Endothelial cell (in vitro differentiated cells): ENCODE measurements at regions not wholly inside any gene's neighbourhood (a gene's known extent, or its start where the extent isn't known, plus 50 kb on each side); places are given as distances from the start of the nearest gene placed in this dataset.

ENCODE experiments used
- DNase-seq: peaks from one replicate; pipeline ENCODE4 v3.0.0; 2021; ENCODE audit warnings: low spot score
- H3K27ac Mint-ChIP-seq: one replicate; pipeline ENCODE4 v1.8.0; 2021; ENCODE audit warnings: mixed read lengths, inconsistent platforms; ENCODE audit not compliant: unreplicated experiment
- H3K27me3 Mint-ChIP-seq: one replicate; pipeline ENCODE4 v1.8.0; 2021; ENCODE audit warnings: mild to moderate bottlenecking, moderate library complexity, mixed read lengths, inconsistent platforms; ENCODE audit not compliant: unreplicated experiment
- H3K36me3 Mint-ChIP-seq: one replicate; pipeline ENCODE4 v1.8.0; 2021; ENCODE audit warnings: mild to moderate bottlenecking, low read depth, mixed read lengths, inconsistent platforms; ENCODE audit not compliant: unreplicated experiment
- H3K4me1 Mint-ChIP-seq: one replicate; pipeline ENCODE4 v1.8.0; 2021; ENCODE audit warnings: mild to moderate bottlenecking, mixed read lengths, inconsistent platforms; ENCODE audit not compliant: unreplicated experiment
- H3K4me3 Mint-ChIP-seq: one replicate; pipeline ENCODE4 v1.8.0; 2021; ENCODE audit warnings: mild to moderate bottlenecking, mixed read lengths, inconsistent platforms; ENCODE audit not compliant: unreplicated experiment
- H3K9me3 Mint-ChIP-seq: one replicate; pipeline ENCODE4 v1.8.0; 2021; ENCODE audit warnings: mixed read lengths, inconsistent platforms; ENCODE audit not compliant: unreplicated experiment
- TF ChIP-seq, protein P1 (sequence below): fragments of 200-600 bp; sonication (generic); IDR thresholded peaks from one replicate; pipeline ENCODE4 v1.5.0; 2021; ENCODE audit warnings: antibody characterized with exemption; ENCODE audit not compliant: unreplicated experiment

DNA sequence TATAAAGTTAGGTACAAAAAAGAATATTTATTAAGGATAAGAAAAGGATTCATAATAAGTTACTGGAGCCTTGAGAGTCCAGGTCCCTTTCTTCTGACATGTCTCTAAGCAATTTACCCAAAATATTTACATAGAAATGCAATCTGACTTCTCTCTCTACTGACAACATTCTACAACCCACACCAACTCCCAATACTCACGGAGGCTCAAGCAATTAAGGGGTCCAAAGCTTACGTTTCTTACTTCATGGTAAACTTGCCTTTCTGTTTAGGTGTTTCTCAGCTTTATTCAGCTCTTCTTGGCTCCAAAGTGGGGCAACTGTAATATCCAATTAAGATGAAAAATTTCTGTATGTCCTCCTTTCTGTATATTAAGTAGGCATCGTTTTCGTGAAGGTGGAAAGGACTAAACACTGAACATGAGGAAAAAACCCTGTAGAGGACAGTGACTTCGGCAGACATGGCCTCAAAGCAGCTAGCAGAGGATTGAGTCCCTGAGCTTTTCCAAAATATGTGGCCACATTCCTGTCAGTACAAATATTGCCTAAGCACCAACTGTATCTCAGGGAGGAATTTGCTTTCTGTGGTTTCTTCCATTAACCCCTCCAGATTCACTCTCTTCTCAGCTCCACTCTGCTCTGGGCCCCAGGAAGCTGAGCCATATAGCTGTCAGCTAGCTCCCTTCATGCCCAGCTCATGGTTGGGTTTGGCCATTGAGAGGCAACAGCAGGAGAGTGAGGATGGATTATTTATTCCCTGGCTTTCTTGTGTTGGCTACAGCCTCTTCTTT, 67.9 kb upstream of the GLS start:
- Mint-ChIP-seq H3K4me3 (no peak overlapping the region), H3K36me3 (no peaks in the 10 kb centered on the region), H3K9me3 (no peaks in the 10 kb centered on the region), H3K27me3 (peaks cover 2% of the 10 kb centered on the region), H3K27ac (no peak overlapping the region), H3K4me1 (peaks cover 4% of the 10 kb centered on the region)
- TF ChIP-seq, protein P1, sequence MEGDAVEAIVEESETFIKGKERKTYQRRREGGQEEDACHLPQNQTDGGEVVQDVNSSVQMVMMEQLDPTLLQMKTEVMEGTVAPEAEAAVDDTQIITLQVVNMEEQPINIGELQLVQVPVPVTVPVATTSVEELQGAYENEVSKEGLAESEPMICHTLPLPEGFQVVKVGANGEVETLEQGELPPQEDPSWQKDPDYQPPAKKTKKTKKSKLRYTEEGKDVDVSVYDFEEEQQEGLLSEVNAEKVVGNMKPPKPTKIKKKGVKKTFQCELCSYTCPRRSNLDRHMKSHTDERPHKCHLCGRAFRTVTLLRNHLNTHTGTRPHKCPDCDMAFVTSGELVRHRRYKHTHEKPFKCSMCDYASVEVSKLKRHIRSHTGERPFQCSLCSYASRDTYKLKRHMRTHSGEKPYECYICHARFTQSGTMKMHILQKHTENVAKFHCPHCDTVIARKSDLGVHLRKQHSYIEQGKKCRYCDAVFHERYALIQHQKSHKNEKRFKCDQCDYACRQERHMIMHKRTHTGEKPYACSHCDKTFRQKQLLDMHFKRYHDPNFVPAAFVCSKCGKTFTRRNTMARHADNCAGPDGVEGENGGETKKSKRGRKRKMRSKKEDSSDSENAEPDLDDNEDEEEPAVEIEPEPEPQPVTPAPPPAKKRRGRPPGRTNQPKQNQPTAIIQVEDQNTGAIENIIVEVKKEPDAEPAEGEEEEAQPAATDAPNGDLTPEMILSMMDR, result no peak
- DNase-seq, result no peak

DNA sequence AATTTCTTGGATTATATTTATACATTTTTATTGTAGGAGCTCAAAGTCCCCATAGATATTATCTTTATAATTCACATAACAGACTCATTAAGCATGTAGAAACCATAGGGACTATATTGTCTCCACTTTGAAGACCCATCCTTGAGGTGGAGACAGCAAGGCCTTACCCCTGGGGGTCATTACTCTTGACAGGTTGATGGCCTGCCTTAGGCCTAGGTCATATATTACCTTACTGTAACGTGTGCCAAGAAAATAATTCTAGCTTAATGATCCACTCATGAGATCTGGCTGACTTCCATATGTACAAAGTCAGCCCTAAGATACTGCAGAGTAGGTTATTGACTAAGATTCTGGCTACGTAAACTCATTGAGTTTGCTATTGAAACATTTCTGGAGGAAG, 65.4 kb upstream of the GLS start:
- H3K27me3 Mint-ChIP-seq, result no peaks in the 10 kb centered on the region
- no peak overlapping the region for H3K4me3 Mint-ChIP-seq
- H3K27ac Mint-ChIP-seq, result no peak overlapping the region
- DNase-seq, result no peak
- no peaks in the 10 kb centered on the region for H3K36me3 Mint-ChIP-seq
- TF ChIP-seq, protein P1, result no peak
- H3K4me1 Mint-ChIP-seq, result no peaks in the 10 kb centered on the region
- H3K9me3 Mint-ChIP-seq, result no peaks in the 10 kb centered on the region

DNA sequence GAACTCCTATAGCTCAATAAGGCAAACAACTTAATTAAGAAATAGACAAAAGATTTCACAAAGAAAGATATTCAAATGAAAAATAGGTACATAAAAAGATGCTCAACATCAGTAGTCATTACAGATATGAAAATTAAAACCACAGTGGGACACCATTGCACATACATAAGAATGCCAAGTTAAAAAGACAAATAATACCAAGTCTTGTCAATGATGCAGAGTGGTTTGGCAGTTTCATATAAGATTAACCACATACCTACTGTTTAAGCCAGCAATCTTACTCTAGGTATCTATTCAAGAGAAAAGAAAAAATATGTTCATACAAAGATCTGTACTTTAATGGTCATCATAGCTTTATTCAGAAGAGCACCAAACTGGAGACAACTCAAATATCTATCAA, 63.5 kb upstream of the GLS start:
- DNase-seq, result no peak
- Mint-ChIP-seq H3K27me3 (no peaks in the 10 kb centered on the region), H3K4me3 (no peak overlapping the region), H3K27ac (no peak overlapping the region), H3K36me3 (no peaks in the 10 kb centered on the region), H3K4me1 (peaks cover 1% of the 10 kb centered on the region), H3K9me3 (no peaks in the 10 kb centered on the region)
- TF ChIP-seq, protein P1, result no peak

DNA sequence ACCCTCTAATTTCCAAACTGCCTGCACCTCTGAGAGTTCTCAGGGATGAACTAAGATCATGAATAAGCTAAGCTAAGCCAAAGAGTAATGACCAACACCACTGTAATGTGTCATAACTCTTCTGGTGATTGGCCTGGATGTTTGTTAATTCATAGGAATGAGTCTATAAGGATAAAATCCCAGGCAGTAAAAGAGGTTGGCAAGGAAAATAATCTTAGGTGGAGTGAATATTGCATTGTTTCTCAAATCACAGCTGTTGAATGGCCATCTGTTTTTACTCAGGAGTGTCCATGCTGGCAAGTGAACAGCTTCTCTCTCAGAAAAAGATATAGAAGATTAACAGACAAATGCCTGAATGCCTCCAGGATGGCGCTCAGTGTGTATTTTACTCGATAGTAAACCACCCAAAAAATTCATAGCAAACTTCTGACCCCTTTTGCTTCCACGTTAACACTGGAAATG, 60.8 kb upstream of the GLS start:
- no peak for DNase-seq
- H3K9me3 Mint-ChIP-seq, result no peaks in the 10 kb centered on the region
- no peak overlapping the region for H3K27ac Mint-ChIP-seq
- no peaks in the 10 kb centered on the region for H3K36me3 Mint-ChIP-seq
- H3K4me1 Mint-ChIP-seq, result peaks cover 3% of the 10 kb centered on the region
- H3K4me3 Mint-ChIP-seq, result no peak overlapping the region
- TF ChIP-seq, protein P1, result no peak
- no peaks in the 10 kb centered on the region for H3K27me3 Mint-ChIP-seq

DNA sequence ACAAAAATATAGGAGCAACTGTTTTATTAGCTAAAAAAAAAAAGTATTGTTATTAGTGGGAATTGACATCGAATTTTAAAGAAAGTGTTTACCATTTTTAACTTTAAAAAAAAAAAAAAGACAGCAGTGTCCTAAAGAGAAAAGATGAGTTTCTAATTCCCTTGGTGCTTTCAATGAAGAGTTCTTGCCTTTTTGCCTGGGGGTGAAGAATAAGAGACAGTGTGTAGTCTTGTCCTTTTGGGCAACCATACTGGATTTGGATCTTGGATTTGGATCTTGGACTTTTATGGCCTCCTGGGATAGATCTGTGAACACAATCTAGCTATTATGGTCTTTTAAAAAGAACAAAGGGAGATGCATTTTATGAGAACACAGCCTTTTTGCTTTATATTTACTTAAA, 60.2 kb upstream of the GLS start:
- Mint-ChIP-seq H3K27me3 (no peaks in the 10 kb centered on the region), H3K9me3 (no peaks in the 10 kb centered on the region), H3K4me3 (no peak overlapping the region), H3K4me1 (peaks cover 3% of the 10 kb centered on the region), H3K36me3 (no peaks in the 10 kb centered on the region), H3K27ac (no peak overlapping the region)
- TF ChIP-seq, protein P1, result no peak
- no peak for DNase-seq
